NCI-H1436 treated with DMSO at 0.1 percent for 48 hours (cell line): ENCODE measurements at regions not wholly inside any gene's neighbourhood (a gene's known extent, or its start where the extent isn't known, plus 50 kb on each side); places are given as distances from the start of the nearest gene placed in this dataset.

Experiments
- DNase-seq: peaks from one replicate; lab custom pipeline; 2025; lab: John Stamatoyannopoulos, UW

- no peak for DNase-seq
These were observed 511.7 kb downstream of the GALR1 start for GRCh38 chr18:77761332-77761731.

GRCh38 chr18:77762014-77762413 lies 512.4 kb downstream of the GALR1 start:
- DNase-seq, result no peak

DNA sequence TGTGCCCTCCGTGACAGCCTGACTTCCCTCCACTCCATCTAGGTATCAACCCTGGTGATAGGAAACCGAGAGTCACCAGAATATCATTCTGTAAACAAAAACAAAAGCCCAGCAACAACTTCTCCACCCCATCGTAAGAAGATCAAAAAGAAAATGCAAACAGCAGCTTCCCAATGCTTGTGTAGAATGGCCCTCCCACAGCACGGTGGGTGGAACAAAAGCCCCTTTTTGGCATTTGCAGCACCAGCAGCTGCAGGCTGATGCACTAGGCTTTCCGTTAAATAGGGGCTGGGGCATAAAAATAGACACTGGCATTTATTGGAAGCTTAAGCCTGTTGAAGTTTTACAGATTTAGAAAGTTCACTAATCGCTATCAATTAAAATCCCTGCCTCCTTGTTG lies 513.0 kb downstream of the GALR1 start:
- DNase-seq, result no peak

DNA sequence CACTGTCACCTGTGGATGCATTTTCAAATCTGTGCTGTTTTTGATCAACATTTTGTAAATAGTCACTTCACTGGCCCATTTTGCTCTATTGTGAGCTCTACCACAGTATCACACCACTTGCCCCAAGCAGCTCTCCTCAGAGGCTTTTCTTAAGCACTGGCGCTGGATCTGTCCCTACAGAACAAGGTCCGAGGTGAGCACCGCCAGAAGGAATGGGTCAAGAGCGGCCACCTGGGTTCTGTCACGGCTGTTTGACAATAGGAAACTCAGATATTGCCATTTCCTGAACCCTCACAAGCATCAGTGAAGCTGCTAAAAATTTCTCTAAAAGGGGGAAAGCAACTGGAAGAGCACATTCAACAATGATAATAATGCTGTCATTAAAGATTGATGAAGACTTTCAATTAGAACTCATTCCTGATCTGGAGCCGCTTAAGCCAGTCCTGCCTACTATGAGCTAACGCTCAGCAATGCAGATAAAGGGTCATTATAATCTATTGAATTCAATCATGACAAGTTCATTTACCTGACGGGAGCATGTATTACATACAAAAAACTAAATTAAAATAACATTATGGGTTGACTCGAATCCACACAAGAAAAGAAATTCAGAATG lies 514.0 kb downstream of the GALR1 start:
- no peak for DNase-seq

GRCh38 chr18:77765468-77765867 lies 515.8 kb downstream of the GALR1 start:
- peak; percentile 56 for DNase-seq

DNA sequence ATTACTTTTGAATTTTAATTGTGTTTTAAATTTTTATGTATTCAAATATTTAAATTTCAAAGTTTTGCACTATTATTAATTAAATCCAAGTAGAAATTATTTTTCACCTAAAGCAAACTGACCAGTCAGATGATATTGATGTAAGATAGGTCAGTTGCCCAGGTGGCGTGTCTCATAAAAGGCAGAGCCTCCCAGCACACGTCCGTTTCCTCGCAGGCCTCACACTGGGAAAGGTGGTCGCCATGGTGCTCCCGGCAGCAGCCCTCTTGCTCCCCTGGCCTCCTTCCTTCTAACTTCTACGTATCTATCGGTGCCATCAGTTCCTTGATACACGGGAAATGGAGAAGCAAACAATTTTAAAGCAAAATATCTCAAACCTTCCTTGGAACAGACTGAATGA lies 516.8 kb downstream of the GALR1 start:
- DNase-seq, result no peak

DNA sequence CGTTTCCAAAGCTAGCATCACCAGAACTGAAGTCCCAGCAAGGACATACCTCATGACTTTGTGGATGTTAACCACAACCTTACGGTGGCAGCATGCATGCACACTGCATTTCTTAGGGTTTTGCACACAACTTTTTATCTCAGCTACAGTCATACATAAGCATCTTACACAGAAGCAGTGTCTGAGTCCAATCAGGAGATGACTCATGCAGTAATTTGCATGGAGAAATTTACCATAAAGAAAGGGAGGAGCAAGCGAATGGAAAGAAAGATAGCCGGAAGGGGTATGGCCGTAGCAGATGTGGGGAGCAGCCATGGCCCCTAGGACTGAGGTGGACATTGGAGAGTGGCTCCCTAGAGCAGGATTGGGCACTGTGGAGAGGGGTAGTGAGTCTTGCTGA lies 522.5 kb downstream of the GALR1 start:
- peak; percentile 22 for DNase-seq

DNA sequence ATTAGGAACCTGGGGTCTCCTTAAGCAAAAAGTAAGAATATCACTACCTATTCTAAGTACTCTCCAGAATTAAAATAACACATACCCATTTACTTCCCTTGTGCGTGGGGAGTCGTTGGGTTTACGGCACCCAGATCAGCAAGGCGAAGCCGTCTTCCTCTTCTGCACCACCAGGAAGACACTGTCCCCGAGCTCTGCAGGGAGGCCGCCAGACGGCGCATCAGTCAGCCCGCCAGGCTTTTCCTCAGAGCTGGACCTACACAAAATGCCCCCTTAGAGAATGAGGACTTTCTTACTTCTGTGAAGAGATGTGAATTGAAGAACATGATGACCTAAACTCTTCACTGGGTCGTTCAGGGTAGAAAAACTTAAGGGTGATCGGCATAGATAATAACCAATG lies 526.5 kb downstream of the GALR1 start:
- DNase-seq, result no peak

DNA sequence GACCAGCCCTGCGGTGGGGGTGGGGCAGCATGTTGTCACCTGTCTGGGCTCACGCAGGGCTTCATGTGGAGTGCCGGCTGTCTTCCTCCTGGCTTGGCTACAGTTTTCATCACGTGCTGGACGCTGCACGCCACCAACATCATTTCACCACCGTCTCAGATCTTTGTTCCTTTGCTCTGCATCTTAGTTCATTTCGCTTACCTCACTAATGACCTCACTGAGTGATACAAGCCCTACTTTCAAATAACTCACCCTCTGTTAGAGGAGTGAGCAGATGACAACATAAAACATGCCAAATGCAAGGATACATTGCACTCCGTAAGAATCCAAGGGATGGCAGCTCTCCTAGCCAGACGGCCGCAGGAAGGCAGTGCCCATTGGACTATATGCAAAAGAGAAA lies 527.5 kb downstream of the GALR1 start:
- no peak for DNase-seq

- peak; percentile 29 for DNase-seq
These were observed 535.2 kb downstream of the GALR1 start for GRCh38 chr18:77784759-77785379.

GRCh38 chr18:77785415-77785975 lies 535.8 kb downstream of the GALR1 start:
- no peak for DNase-seq

GRCh38 chr18:77803024-77803423 lies 553.4 kb downstream of the GALR1 start:
- DNase-seq, result no peak

DNA sequence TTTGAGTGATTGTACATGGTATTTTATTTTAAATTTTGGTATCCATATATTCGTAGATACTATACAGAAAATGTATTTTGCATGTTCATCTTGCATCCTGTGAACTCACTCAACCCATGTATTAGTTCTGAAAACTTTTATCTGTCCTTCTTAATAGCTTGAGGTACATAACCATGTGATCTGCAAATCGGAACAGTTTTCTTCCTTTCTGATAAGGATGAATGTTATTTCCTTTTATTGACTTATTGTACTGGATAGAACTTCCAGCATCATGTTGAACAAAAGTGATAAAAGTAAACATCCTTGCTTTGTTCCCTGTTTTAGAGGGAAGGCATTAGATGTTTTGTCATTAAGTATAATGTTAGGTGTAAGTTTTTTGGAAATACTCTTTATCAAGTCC lies 554.7 kb downstream of the GALR1 start:
- DNase-seq, result no peak

- no peak for DNase-seq
These were observed 558.0 kb downstream of the GALR1 start for GRCh38 chr18:77807650-77808049.

DNA sequence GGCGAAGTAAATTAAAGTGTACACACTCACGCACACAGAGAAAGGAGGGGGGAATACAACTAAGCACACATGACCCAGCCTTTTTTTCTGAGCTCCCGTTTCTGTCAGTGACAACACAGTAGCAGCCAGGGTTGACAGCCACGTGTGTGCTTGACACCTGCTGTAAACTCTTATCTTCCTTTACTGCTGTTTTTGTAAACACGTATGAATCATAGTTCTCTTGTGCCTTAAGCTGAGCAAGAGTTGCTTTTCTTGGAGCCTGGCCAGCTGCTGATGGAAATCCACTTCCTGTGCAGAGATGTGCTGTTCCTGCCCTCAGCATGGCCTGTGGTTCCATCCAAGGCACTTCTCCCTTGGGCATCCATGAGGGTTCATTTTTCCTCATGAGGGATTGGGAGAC lies 561.9 kb downstream of the GALR1 start:
- peak; percentile 95 for DNase-seq

DNA sequence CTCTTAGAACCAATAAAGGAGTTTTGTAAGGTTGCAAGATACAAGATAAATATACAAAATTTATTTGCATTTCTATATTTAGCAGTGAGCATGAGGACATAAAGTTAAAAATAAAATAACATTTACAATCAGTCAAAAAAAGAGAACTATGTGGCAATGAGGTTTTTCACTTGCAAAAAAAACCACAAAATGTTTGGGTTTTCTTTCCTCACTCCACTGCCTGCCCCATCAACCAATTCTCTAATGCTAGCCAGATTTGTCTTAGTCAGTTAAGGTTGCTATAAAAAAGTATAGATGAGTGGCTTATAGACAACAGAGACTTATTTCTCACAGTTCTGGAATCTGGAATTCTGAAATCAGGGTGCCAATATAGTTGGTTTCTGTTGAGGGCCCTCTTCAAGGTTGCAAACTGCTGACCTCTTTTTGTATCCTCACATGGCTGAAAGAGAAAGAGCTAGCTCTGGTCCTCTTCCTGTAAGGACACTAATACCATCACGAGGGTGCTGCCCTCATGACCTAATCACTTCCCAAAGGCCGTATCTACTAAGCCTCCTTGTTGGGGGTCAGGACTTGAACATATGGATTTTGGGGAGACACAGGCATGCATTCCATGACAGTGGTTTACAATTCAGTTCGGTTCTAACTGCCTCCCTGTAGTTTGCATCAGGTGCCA lies 566.2 kb downstream of the GALR1 start:
- DNase-seq, result no peak

- no peak for DNase-seq
These were observed 568.7 kb downstream of the GALR1 start for GRCh38 chr18:77818328-77818727.

DNA sequence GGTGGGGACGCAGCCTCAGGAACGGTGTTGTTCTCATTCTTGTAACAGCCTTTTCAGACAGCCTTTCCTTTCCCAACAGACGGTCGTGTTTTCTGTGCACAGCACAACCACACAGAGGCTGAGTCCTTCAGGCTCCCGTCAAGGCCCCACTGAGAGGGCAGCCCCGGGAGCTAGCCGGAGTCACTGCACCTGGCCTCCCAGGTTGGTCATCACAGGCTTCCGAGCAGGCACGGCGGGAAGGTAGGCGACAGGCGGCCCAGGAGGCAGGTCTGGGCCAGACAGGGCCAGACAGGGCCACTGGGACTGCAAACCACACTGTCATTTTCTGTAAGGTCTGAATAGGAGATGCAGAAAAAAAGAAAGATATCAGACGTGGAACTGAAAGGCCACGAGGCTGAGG lies 570.8 kb downstream of the GALR1 start:
- DNase-seq, result no peak

GRCh38 chr18:77821892-77822291 lies 572.2 kb downstream of the GALR1 start:
- DNase-seq, result no peak

GRCh38 chr18:77822632-77823031 lies 573.0 kb downstream of the GALR1 start:
- no peak for DNase-seq

GRCh38 chr18:77833807-77834206 lies 584.2 kb downstream of the GALR1 start:
- DNase-seq, result no peak

GRCh38 chr18:77851802-77852201 lies 602.2 kb downstream of the GALR1 start:
- peak; percentile 82 for DNase-seq

- no peak for DNase-seq
These were observed 604.2 kb downstream of the GALR1 start for GRCh38 chr18:77853859-77854258.
